ENCODE measurements at regions not wholly inside any gene's neighbourhood (a gene's known extent, or its start where the extent isn't known, plus 50 kb on each side); places are given as distances from the start of the nearest gene placed in this dataset.

- Mint-ChIP-seq H3K9me3 (peaks cover 4% of the 10 kb centered on the region; the same call in 1 of the 2 replicates), H3K27me3 (ENCODE audit: low read depth) (peaks cover 2% of the 10 kb centered on the region; the same call in 1 of the 2 replicates), H3K36me3 (no peaks in the 10 kb centered on the region), H3K4me3 (no peak overlapping the region), H3K4me1 (peaks cover 14% of the 10 kb centered on the region), H3K27ac (no peak overlapping the region)
- ATAC-seq (peak; percentile 51), DNase-seq (ENCODE audit: low spot score) (no peak)
- TF ChIP-seq KAT7 (CRISPR knock-in tag; IDR thresholded peaks at IDR 0.05; ENCODE audit: borderline replicate concordance): no peak
- no peak for TF ChIP-seq ZNF512 (CRISPR knock-in tag; IDR thresholded peaks at IDR 0.05; ENCODE audit: borderline replicate concordance)
- TF ChIP-seq TCF7 (CRISPR knock-in tag; IDR thresholded peaks at IDR 0.05; ENCODE audit: low read depth): no peak
- no peak for TF ChIP-seq ZNF263 (CRISPR knock-in tag; IDR thresholded peaks at IDR 0.05; ENCODE audit: low read depth)
- no peak for TF ChIP-seq NFYB (CRISPR knock-in tag; conservative IDR thresholded peaks at IDR 0.05; ENCODE audit: low read depth)
- no peak for TF ChIP-seq CDX4 (CRISPR knock-in tag; IDR thresholded peaks at IDR 0.05; ENCODE audit: borderline replicate concordance)
- TF ChIP-seq ZNF317 (CRISPR knock-in tag; IDR thresholded peaks at IDR 0.05; ENCODE audit: borderline replicate concordance, low read depth): no peak
- no peak for TF ChIP-seq IRF1 (CRISPR knock-in tag; IDR thresholded peaks at IDR 0.05)
- TF ChIP-seq ATF1 (CRISPR knock-in tag; IDR thresholded peaks at IDR 0.05): no peak
- no peak for TF ChIP-seq ATF2 (CRISPR knock-in tag; IDR thresholded peaks at IDR 0.05; ENCODE audit: borderline replicate concordance, low read depth)
- TF ChIP-seq CBFB (CRISPR knock-in tag; IDR thresholded peaks at IDR 0.05; ENCODE audit: low read depth): no peak
- no peak for TF ChIP-seq ZNF396 (CRISPR knock-in tag; IDR thresholded peaks at IDR 0.05; ENCODE audit: borderline replicate concordance)
- TF ChIP-seq ZNF281 (CRISPR knock-in tag; IDR thresholded peaks at IDR 0.05): no peak
- TF ChIP-seq CREM (CRISPR knock-in tag; IDR thresholded peaks at IDR 0.05): no peak
- no peak for TF ChIP-seq SP1 (CRISPR knock-in tag; conservative IDR thresholded peaks at IDR 0.05)
- TF ChIP-seq GRHL2 (CRISPR knock-in tag; IDR thresholded peaks at IDR 0.05; ENCODE audit: insufficient replicate concordance, severe bottlenecking): no peak
- TF ChIP-seq ZBTB21 (CRISPR knock-in tag; IDR thresholded peaks at IDR 0.05; ENCODE audit: borderline replicate concordance): no peak
- TF ChIP-seq JAZF1 (CRISPR knock-in tag; IDR thresholded peaks at IDR 0.05): no peak
- TF ChIP-seq E2F4 (CRISPR knock-in tag; IDR thresholded peaks at IDR 0.05; ENCODE audit: borderline replicate concordance, low read depth): no peak
- no peak for TF ChIP-seq AR (CRISPR knock-in tag; IDR thresholded peaks at IDR 0.05)
- CTCF ChIA-PET: no interaction called here
- POLR2A ChIA-PET: no interaction called here
Observed at GRCh38 chr16:9428355-9429005, 337.0 kb downstream of the HAPSTR1 start.

Measured in WTC11 (cell line).